A172 (cell line): ENCODE measurements at regions not wholly inside any gene's neighbourhood (a gene's known extent, or its start where the extent isn't known, plus 50 kb on each side); places are given as distances from the start of the nearest gene placed in this dataset.
"Not testable (repeated sequence)": the region's sequence is repeated elsewhere in the genome, so short reads cannot be mapped to it uniquely, and the experiment has no call there.

Source experiments
- DNase-seq: peaks from one replicate; pipeline ENCODE4 v3.0.0-alpha.2; 2015; ENCODE audit warnings: low spot score

DNA sequence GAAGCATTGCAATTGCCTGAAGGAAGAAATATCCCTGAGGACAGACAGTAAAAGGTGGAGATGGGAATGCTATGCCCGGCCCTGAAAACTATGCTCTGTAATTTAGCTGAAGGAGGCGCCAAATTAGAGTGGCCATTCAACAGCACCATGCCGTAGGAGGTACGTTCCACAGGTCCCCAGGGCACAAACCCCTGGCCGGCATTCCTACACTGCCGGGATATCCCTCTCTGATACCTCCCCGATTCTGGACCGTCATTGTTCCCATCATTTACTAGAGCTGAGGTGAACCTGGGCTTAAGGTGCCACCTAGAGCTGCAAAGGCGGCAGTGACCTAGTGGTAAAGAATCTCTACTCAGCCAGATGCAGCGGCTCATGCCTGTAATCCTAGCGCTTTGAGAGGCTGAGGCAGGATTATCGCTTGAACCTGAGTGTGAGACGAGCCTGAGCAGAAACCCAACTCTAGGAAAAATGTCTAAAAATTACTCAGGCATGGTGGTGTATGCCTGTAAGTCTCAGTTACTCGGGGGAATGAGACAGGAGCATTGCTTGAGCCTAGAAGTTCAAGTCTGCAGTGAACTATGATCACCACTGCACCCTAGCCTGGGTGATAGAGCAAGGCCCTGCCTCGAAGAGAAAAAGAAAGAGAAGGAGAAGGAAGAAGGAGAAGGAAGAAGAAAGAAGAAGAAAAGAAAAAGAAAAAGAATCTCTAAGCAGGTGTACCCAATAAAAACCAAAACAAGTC lies 53.0 kb upstream of the TNKS2 start:
- no peak for DNase-seq

DNA sequence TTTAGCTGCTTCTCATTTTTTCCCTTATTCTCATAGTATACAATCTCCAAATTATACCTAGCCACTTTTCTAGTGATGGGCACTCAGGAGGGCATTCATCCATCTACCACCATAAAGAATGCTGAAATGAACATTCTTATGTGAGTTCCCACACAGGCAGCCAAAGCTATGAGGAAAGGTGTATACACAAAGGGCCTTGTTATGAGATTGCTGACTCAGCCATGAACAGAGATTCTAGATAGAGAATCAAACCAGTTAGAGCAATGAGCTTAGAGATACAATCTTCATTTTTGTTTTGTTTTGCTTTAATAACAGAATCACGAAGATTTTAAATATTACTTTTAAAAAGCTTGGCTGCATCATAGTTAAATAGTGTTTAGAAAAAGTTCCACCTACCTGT lies 54.8 kb upstream of the TNKS2 start:
- DNase-seq: no peak

DNA sequence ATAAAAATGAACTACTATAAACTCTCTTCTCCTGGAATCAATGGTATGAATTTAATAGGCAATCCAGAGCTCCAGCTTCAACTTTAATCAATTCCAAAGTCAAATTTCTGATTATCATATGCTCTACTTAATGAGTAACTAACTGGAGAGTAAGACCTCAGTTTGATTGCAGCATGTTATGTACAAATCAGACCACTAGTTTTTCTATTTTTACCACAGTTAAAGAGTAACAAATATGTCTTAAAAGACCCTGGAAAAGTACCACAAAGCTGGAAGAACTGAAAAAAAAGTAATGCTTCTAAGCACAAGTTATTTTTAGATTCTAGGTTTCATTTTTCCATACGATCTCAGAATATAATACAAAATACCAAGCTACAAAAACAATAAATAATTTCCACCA lies 56.0 kb upstream of the TNKS2 start:
- no peak for DNase-seq

DNA sequence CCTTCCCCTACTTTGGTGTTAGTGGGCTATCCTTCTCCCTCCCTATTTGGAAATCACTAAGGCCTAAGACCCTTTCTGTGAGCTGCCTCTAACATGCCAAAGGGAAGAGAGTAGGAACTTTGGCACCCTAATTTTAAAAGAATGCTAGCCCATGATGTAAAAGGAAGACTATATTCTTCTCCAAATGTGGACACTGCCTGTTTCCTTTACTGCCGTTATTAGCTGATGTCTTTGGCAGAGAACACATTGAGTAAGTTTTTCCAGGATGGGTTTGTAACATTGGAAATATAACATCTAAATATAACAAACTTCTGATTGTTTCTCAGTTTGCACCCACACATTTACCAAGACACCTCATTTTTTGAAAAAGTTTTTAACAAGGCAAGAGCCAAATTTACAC lies 56.9 kb upstream of the TNKS2 start:
- DNase-seq: no peak

DNA sequence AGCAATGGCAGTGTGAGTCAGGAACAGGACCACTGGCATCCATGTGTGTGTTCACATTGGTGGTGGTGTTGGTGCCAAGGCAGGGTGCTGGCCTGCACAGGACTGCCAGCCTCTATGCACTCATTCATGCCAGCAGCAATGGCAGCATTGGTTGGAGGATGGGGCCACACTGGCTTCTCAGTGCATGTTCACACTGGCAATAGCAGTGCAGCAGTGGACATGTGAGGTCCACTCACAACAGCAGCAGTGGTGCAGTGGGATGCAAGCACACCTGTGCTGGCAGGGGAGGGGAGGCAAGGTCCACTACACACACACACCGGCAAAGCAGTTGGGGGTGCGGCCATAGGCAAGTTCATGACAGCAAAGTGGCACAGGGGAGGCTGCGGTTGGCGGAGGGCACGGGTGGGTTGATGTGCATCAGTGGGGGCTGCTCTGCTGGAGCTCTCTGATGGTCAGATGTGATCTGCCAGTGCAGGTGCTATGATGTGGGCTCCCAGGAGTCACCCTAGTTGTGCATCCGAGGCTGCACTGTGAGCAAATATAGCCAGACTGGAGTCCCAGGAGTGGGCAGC lies 57.8 kb upstream of the TNKS2 start:
- DNase-seq: no peak

DNA sequence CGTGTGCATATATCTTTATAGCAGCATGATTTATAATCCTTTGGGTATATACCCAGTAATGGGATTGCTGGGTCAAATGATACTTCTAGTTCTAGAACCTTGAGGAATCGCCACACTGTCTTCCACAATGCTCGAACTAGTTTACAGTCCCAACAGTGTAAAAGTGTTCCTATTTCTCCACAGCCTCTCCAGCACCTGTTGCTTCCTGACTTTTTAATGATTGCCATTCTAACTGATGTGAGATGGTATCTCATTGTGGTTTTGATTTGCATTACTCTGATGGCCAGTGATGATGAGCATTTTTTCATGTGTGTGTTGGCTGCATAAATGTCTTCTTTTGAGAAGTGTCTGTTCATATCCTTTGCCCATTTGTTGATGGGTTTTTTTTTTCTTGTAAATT lies 66.0 kb upstream of the TNKS2 start:
- DNase-seq: not testable (repeated sequence)

DNA sequence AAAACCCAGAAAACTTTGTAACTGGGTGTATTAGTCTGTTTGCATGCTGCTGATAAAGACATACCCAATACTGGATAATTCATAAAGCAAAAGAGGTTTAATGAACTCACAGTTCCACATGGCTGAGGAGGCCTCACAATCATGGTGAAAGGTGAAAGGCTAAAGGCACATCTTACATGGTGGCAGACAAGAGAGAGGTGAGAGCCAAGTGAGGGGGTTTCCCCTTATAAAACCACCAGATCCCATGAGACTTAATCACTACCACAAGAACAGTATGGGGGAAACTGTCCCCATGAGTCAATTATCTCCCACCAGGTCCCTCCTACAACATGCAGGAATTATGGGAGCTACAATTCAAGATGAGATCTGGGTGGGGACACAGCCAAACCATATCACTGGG lies 68.9 kb upstream of the TNKS2 start:
- DNase-seq: not testable (repeated sequence)

DNA sequence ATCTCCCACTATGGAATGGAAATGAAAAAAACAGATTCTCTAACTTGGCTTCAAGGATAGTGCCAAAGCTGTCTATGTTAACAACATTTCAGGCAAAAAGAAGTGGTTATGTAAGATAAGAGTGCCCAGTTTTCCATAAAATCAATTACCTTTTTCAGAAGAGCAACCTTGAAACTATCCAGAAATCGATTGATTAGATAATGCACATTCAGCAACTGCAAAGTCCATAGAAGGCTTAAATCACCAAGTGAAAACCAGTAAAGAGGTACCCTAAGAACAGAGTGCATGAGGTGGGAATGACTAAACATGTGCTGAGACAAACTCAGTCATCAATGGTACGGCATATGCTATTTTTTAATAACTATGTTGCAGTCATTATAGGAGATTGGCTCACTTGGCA lies 71.9 kb upstream of the TNKS2 start:
- DNase-seq: no peak

DNA sequence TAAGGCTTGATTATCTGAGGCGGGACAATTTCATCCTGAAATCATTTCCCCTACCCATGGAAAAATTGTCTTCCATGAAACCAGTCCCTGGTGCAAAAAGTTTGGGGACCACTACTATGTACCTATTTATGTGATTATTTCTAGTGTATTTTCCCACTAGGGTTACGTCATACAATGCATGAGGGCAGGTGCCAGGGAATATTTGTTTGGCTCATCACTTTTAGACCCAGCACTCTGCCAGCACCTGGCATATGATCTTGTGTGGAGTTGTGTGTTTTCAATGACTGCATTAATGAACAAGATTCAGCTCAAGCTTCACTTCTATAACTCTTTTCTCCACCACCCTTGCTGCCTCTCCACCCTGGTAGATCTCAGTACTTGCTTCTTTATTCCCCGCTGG lies 73.3 kb upstream of the TNKS2 start:
- no peak for DNase-seq

DNA sequence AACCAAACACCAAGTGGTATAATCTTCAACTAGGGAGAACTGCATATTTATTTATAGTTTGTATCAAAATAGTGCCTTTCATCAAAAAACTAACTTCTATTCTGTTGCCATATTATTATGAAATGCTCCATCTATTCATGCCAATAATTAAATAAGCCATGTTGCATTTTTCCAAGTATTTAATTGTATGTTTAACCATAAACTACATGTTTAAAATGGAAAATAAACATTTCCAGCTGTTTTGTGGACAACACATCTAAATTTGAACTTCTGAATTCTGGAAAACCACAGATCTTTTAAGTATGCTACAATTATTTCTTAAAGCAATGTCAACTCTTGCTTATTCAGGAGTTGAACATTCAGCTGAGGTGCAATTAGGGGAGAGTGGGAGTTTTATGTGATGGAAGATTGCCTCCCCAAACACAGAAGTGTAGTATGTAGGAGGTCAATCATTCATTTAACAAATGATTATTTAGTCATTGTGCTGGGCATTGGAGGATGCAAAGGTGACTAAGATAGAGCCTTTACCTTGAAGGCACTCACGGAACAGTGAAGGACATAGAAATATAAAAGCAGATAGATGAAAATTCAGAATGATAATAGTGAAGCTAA lies 80.7 kb upstream of the PPP1R3C start:
- DNase-seq: no peak

DNA sequence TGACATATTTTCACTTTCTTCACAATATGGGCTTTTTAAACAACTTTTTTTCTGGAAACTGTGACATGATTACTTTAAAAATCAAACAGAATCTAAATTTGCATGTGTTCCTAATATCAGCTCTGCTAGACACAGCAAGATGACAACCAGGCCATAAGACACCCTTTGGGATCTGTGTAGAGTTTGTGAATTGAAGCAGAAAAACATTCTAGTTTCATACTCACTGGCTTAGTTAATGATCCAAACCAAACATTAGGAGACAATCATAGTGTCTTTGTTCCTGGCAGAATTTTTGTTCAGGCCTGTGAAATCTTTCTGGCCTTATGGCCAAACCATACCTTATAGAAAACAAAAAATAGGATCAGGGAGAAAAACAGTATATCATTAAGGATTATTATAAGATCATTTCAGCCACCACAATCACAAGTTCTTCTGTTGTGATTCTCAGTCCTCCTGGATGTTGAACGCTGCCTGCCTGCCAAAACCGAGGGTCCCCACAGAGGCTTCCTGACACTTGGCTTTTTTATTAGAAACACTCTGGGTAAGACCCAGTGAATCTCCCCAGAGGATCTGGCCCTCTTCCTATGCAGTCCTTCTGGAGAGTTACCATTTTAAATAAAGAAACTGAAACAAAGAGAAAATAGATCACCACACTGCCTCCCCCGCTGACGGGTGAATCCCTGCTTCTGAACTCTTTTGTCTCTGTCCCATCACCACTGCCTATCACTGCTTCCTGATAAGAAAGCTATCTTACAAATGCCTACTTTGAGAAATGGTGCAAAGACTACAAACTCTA lies 79.2 kb upstream of the PPP1R3C start:
- no peak for DNase-seq

DNA sequence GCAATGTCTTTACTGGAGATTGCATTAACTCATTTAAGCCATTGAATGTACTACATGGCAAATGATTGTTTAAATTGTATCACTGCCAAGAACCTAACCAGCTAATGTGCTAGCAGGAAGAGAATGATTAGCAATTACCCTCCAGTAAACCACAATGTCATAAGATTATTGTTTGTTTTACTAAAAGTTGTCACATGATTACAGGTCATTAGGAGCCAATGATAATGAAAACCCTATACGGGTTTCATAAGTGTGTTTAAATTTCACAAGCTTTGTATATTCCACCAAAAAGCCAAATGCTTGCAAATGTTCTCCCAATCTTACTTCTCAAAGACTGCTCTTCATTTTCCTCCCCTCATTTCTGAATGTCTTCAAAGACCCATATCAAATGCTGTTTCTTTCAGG lies 76.5 kb upstream of the PPP1R3C start:
- no peak for DNase-seq

DNA sequence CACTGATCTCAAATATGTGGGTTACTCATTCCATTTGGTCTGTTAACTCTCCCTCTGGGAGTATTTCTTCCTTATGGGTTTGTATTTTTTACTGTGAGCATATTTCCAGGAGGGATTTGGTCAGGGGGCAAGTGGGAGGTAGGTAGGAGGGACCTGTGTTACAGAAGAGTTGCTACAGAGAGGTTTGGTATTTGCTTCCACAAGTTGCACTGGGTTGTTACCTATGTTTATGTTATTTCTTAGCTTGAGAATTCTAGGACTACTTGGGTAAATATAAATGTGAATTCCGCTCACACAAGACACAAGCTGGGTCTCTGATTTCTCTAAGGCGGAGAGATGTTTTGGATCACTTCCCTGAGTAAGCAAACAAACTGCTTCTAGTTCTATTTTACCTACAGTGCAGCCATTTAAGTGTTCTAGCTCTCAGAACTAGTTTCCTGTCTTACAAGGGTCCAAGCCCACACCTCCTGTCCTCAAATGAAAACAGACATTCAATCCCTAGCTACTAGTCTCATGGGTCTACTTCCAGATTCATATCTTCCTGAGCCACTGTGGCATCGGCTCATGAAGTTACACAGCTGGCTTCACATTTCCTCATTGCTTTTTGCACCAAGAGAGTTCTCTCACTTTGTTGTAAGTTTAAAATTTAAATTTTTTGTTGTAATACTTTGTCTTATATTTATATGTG lies 75.4 kb upstream of the PPP1R3C start:
- DNase-seq: no peak

DNA sequence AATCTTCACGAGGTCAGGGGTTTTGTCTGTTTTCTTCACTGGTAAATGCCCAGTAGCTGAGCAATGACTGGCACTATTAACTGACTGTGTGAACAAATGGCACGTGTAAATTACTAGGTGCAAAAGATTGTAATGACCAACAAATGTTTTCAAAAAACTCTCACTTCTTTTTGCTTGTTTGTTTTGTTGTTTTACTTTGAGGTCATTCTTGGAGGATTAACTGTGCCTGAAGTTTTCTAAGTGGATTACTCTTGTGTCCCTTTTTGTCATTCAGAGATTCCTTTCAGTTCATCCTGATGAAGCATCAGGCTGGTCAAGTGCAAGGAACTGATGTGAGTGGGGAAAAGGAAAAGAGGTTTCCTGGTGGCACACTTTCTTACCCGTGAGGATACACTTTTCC lies 74.4 kb upstream of the PPP1R3C start:
- DNase-seq: no peak

DNA sequence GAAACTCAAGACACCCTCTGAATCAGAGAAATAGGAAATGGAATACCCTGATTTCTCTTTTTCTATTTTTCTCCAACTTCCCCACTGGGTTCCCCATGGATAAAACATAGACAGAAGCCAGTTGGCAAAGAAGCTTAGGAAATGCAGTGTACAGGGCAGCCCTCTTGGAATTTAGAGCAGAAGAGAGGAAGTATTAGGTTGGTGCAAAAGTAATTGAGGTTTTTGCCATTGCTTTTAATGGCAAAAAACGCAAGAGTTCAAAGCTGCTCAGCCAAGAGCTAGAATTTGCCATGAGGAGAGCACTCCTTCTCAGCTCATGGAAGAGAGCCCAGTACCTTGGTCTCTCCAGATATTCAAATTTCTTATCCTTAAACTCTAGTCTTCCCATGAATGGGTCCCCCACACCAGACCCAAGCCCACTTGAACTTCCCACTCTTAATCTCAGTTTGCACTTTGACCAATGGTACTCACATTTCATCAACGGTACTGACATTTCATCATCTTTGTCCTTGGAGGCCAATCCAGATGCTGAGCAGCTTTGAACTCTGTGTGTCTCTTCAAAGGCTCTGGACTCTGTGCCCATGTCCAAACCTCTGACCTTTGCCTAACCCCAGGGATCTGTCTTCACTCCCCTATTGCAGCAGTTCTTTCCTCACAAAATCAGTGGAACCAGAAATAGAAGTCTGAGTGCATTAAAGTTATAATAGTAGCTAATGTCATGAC lies 73.2 kb upstream of the PPP1R3C start:
- no peak for DNase-seq

DNA sequence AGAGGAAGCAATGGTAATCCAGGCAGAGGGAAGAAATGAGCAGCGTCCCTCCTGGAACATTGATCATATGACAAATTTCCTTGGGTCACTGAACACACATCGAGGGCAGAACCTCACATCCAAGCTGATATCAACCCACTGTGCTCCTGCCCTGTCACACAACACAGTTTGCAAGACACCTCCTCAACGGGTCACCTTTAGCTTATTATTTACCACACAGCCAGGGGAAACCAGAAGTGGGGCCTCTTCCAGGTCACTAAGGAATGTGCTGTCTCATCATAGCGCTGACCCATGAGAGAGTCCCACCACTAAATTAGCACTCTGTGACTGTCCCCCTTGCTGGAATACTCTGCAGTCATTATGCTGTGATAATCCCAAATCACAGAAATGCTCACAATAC lies 69.7 kb upstream of the PPP1R3C start:
- DNase-seq: no peak

DNA sequence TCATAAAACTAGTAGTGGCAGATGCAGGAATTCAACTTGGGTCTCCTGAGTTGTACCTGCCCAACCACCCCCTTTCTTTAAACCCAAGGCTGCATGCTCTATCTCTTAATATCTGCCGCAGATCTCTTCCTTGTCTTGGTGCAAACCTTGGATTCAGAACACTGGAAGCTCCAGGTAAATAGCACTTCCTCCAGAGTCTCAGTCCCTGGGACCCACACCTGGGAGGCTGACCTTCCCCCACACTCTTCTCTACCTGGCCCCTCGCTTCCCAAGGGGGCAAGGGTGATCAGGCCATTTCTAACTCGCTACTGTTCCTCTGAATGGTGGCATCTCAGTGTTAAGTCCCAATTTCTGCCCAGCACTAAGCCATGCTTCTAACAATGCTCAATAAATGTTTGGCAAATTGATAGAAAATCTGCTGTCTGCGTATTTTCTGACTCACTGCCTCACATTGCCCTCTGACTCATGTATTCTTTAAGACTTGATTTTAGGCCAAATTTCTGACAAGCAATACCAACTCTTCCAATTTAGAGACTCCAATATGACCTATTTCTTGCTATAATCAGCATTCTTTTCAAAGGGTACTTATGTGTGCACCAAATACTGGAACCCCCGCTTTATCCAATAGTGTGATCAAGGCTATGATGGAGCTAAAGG lies 68.0 kb upstream of the PPP1R3C start:
- peak; percentile 26 for DNase-seq

DNA sequence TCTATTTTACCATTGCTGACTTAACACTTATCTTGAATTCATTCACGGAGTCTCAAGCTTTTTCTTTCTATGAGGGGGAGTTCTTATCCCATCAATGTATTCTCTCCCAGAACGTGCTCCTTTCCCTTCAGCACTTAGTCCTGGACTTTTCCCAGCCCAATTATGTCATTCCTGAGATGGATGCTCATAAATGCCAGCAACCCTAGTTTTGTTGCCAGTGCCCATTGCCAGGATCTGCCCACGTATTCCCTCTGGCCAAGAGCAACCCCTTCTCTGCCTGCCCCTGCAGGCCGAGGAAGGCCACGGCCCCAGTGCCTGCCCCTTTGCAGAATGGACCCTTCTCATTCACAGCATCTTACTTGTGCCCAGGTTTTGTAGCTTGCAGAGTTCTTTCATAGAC lies 67.4 kb upstream of the PPP1R3C start:
- no peak for DNase-seq

DNA sequence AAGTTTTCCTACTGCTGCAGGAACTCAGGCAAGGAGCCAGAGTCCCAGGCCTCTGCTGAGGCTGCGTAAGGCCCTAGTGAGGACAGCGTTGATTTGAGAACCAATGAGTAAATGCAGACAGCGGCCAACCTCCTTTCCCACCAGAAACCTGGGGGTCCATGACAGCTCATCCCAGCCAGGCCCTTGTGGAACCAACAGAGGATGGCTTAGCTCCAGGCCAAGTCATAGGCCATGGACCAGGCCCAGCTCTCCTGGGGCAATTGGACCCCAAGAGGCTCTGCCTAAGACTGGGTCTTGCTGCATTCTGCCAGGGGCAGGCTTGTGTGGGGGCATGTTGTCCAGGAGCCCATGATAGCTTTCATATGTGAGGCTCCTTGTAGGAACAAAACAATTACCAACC lies 65.4 kb upstream of the PPP1R3C start:
- no peak for DNase-seq

DNA sequence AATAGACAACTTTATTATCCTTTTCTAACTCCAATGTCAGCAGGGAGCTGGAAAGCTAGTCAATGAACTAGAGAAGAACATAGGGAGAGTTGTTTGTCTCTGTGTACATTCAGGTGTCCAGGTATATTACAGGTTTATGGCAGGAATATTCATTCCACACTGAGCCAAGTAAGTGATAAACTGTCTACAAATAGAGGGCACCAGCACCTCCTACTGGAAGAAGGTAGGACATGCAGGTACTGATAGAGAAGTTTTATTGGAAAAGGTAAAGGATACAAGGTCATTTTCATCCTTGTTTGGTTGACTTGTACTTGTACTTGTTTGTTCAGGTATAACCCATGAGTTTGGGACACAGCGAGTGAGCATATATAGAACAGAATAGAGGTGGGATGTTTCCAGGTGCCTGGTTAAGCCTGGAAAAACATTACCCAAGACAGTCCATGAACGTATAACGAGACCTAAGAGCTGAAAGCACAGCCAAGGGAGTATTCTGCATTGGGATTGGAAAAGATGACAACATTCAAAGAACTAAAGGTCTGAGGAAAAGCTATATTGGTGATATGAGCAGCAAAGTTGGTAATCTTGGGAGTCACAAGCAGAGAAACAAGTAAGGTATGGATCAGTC lies 61.4 kb upstream of the PPP1R3C start:
- peak; percentile 49 for DNase-seq
